SK-N-SH (cell line): ENCODE measurements at regions not wholly inside any gene's neighbourhood (a gene's known extent, or its start where the extent isn't known, plus 50 kb on each side); places are given as distances from the start of the nearest gene placed in this dataset.

Source experiments
- CTCF ChIP-seq: fragments of 200-600 bp; sonication (generic); IDR thresholded peaks from 2 replicates; pipeline ENCODE4 v1.6.1; 2017; ENCODE audit warnings: antibody characterized with exemption, mild to moderate bottlenecking, moderate library complexity
- JUND ChIP-seq: IDR thresholded peaks from 2 replicates; pipeline ENCODE4 v1.4.0; 2012
- NFIC ChIP-seq: IDR thresholded peaks from 2 replicates; pipeline ENCODE4 v1.4.0; 2012; ENCODE audit warnings: borderline replicate concordance
- POLR2AphosphoS5 ChIP-seq: IDR thresholded peaks from 2 replicates; pipeline ENCODE4 v1.6.1; 2012; ENCODE audit warnings: low read depth, low read length
- RAD21 ChIP-seq: IDR thresholded peaks from 2 replicates; pipeline ENCODE4 v1.6.1; 2012; ENCODE audit warnings: mild to moderate bottlenecking, low read length
- RCOR1 ChIP-seq: fragments of 150-350 bp; IDR thresholded peaks from 2 replicates; pipeline ENCODE4 v1.6.1; 2017; ENCODE audit warnings: antibody characterized with exemption, low read length

GRCh38 chr20:47897461-47897860 is 112.2 kb upstream of the SULF2 start:
- TF ChIP-seq CTCF (no peak), RCOR1 (no peak), JUND (no peak), POLR2AphosphoS5 (no peak), RAD21 (no peak), NFIC (no peak)
